SK-N-SH treated with all-trans-retinoic acid at 6 μM for 48 hours (cell line): ENCODE measurements at regions not wholly inside any gene's neighbourhood (a gene's known extent, or its start where the extent isn't known, plus 50 kb on each side); places are given as distances from the start of the nearest gene placed in this dataset.

Experiments
- GLIS3 ChIP-seq: fragments of 250-450 bp; sonication (Bioruptor Pico); IDR thresholded peaks from 2 replicates; pipeline ENCODE4 v1.5.0; 2020; ENCODE audit warnings: mild to moderate bottlenecking, moderate library complexity
- ISL1 ChIP-seq: fragments of 250-450 bp; sonication (Bioruptor Pico); IDR thresholded peaks from 2 replicates; pipeline ENCODE4 v2.1.2; 2022; ENCODE audit warnings: mild to moderate bottlenecking, moderate library complexity
- PPARA ChIP-seq: fragments of 250-450 bp; sonication (Bioruptor Pico); IDR thresholded peaks from 2 replicates; pipeline ENCODE4 v1.5.0; 2020; ENCODE audit warnings: mild to moderate bottlenecking, borderline replicate concordance
- RARB ChIP-seq: fragments of 250-450 bp; sonication (Bioruptor Pico); IDR thresholded peaks from 2 replicates; pipeline ENCODE4 v1.8.0; 2021; ENCODE audit warnings: mild to moderate bottlenecking, moderate library complexity
- SNAI2 ChIP-seq: fragments of 250-450 bp; sonication (Bioruptor Pico); IDR thresholded peaks from 2 replicates; pipeline ENCODE4 v1.5.0; 2020; ENCODE audit warnings: mild to moderate bottlenecking, moderate library complexity
- ZC3H10 ChIP-seq: fragments of 250-450 bp; sonication (Bioruptor Pico); IDR thresholded peaks from 2 replicates; pipeline ENCODE4 v1.5.1; 2021; ENCODE audit warnings: mild to moderate bottlenecking, moderate library complexity
- ZFP30 ChIP-seq: fragments of 450-650 bp; formaldehyde crosslinking; IDR thresholded peaks from 2 replicates; pipeline ENCODE4 v1.5.0; 2022; ENCODE audit warnings: mild to moderate bottlenecking, moderate library complexity
- ZNF565 ChIP-seq: fragments of 450-650 bp; formaldehyde crosslinking; conservative IDR thresholded peaks from 2 replicates; pipeline ENCODE4 v1.5.0; 2020; ENCODE audit warnings: low read depth, mild to moderate bottlenecking, moderate library complexity
- ZNF70 ChIP-seq: fragments of 450-650 bp; formaldehyde crosslinking; IDR thresholded peaks from 2 replicates; pipeline ENCODE4 v1.5.0; 2020; ENCODE audit warnings: mild to moderate bottlenecking, moderate library complexity
- TF ChIP-seq, protein P1 (sequence below): fragments of 250-450 bp; sonication (Bioruptor Pico); IDR thresholded peaks from 2 replicates; pipeline ENCODE4 v1.5.1; 2020; ENCODE audit warnings: low read depth, mild to moderate bottlenecking, moderate library complexity
- TF ChIP-seq, protein P2 (sequence below): fragments of 250-450 bp; sonication (Bioruptor Pico); IDR thresholded peaks from 2 replicates; pipeline ENCODE4 v1.8.0; 2021; ENCODE audit warnings: low read depth, mild to moderate bottlenecking, moderate library complexity, borderline replicate concordance
- TF ChIP-seq, protein P3 (sequence below): fragments of 250-450 bp; sonication (Bioruptor Pico); IDR thresholded peaks from 2 replicates; pipeline ENCODE4 v1.5.1; 2021; ENCODE audit warnings: mild to moderate bottlenecking, moderate library complexity
- TF ChIP-seq, protein P4 (sequence below): fragments of 250-450 bp; sonication (Bioruptor Pico); IDR thresholded peaks from 2 replicates; pipeline ENCODE4 v1.8.0; 2020; ENCODE audit warnings: mild to moderate bottlenecking, moderate library complexity, borderline replicate concordance
- TF ChIP-seq, protein P5 (sequence below): fragments of 250-450 bp; sonication (Bioruptor Pico); IDR thresholded peaks from 2 replicates; pipeline ENCODE4 v1.5.0; 2020; ENCODE audit warnings: mild to moderate bottlenecking, moderate library complexity

DNA sequence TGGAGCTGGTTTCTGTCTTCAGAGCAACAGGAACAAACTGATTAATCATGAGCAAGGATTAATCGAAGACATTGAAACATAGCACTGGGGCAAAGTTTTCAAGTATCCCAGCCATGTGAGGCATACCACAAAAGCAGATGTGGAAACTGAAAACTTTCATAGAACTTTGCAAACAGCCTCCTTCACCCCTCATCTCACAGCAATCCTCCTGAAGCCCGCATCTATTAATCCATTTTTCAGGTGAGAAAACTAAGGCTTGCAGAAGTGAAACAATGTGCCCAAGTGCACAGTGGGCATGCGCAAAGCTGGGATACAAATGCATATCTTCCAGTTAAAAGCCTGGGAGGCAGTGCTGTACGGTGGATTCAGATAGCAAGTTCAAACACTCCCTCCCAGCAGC is 58.6 kb upstream of the HMGXB4 start:
- TF ChIP-seq GLIS3 (CRISPR knock-in tag) (no peak), ZNF565 (CRISPR knock-in tag) (no peak), ISL1 (CRISPR knock-in tag) (no peak), SNAI2 (CRISPR knock-in tag) (no peak), ZFP30 (no peak), ZNF70 (no peak), RARB (CRISPR knock-in tag) (no peak), ZC3H10 (CRISPR knock-in tag) (no peak), PPARA (CRISPR knock-in tag) (no peak)
- TF ChIP-seq, protein P1, sequence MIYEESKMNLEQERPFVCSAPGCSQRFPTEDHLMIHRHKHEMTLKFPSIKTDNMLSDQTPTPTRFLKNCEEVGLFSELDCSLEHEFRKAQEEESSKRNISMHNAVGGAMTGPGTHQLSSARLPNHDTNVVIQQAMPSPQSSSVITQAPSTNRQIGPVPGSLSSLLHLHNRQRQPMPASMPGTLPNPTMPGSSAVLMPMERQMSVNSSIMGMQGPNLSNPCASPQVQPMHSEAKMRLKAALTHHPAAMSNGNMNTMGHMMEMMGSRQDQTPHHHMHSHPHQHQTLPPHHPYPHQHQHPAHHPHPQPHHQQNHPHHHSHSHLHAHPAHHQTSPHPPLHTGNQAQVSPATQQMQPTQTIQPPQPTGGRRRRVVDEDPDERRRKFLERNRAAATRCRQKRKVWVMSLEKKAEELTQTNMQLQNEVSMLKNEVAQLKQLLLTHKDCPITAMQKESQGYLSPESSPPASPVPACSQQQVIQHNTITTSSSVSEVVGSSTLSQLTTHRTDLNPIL = no peak
- TF ChIP-seq, protein P2, sequence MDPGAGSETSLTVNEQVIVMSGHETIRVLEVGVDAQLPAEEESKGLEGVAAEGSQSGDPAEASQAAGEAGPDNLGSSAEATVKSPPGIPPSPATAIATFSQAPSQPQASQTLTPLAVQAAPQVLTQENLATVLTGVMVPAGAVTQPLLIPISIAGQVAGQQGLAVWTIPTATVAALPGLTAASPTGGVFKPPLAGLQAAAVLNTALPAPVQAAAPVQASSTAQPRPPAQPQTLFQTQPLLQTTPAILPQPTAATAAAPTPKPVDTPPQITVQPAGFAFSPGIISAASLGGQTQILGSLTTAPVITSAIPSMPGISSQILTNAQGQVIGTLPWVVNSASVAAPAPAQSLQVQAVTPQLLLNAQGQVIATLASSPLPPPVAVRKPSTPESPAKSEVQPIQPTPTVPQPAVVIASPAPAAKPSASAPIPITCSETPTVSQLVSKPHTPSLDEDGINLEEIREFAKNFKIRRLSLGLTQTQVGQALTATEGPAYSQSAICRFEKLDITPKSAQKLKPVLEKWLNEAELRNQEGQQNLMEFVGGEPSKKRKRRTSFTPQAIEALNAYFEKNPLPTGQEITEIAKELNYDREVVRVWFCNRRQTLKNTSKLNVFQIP = no peak
- TF ChIP-seq, protein P3, sequence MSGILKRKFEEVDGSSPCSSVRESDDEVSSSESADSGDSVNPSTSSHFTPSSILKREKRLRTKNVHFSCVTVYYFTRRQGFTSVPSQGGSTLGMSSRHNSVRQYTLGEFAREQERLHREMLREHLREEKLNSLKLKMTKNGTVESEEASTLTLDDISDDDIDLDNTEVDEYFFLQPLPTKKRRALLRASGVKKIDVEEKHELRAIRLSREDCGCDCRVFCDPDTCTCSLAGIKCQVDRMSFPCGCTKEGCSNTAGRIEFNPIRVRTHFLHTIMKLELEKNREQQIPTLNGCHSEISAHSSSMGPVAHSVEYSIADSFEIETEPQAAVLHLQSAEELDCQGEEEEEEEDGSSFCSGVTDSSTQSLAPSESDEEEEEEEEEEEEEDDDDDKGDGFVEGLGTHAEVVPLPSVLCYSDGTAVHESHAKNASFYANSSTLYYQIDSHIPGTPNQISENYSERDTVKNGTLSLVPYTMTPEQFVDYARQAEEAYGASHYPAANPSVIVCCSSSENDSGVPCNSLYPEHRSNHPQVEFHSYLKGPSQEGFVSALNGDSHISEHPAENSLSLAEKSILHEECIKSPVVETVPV = no peak
- TF ChIP-seq, protein P4, sequence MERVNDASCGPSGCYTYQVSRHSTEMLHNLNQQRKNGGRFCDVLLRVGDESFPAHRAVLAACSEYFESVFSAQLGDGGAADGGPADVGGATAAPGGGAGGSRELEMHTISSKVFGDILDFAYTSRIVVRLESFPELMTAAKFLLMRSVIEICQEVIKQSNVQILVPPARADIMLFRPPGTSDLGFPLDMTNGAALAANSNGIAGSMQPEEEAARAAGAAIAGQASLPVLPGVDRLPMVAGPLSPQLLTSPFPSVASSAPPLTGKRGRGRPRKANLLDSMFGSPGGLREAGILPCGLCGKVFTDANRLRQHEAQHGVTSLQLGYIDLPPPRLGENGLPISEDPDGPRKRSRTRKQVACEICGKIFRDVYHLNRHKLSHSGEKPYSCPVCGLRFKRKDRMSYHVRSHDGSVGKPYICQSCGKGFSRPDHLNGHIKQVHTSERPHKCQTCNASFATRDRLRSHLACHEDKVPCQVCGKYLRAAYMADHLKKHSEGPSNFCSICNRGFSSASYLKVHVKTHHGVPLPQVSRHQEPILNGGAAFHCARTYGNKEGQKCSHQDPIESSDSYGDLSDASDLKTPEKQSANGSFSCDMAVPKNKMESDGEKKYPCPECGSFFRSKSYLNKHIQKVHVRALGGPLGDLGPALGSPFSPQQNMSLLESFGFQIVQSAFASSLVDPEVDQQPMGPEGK (CRISPR knock-in tag) = no peak
- TF ChIP-seq, protein P5, sequence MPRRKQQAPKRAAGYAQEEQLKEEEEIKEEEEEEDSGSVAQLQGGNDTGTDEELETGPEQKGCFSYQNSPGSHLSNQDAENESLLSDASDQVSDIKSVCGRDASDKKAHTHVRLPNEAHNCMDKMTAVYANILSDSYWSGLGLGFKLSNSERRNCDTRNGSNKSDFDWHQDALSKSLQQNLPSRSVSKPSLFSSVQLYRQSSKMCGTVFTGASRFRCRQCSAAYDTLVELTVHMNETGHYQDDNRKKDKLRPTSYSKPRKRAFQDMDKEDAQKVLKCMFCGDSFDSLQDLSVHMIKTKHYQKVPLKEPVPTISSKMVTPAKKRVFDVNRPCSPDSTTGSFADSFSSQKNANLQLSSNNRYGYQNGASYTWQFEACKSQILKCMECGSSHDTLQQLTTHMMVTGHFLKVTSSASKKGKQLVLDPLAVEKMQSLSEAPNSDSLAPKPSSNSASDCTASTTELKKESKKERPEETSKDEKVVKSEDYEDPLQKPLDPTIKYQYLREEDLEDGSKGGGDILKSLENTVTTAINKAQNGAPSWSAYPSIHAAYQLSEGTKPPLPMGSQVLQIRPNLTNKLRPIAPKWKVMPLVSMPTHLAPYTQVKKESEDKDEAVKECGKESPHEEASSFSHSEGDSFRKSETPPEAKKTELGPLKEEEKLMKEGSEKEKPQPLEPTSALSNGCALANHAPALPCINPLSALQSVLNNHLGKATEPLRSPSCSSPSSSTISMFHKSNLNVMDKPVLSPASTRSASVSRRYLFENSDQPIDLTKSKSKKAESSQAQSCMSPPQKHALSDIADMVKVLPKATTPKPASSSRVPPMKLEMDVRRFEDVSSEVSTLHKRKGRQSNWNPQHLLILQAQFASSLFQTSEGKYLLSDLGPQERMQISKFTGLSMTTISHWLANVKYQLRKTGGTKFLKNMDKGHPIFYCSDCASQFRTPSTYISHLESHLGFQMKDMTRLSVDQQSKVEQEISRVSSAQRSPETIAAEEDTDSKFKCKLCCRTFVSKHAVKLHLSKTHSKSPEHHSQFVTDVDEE = no peak
